HepG2 (cell line): ENCODE measurements at regions not wholly inside any gene's neighbourhood (a gene's known extent, or its start where the extent isn't known, plus 50 kb on each side); places are given as distances from the start of the nearest gene placed in this dataset.

Experiments
- ATAC-seq: fragments of 200-7000 bp; cut with Tn5 transposase; 3 replicates; pipeline ENCODE4 v1.9.1; 2020; ENCODE audit warnings: mild to moderate bottlenecking, moderate library complexity
- BruUV-seq: library from RNA; stranded (reverse); fragments of 400-500 nt; replicated peaks from 2 replicates; lab custom pipeline; 2021; lab: Mats Ljungman, UMichigan
- CTCF ChIA-PET: fragments of 300-600 bp; formaldehyde crosslinking; extraction: SDS; loops from one replicate; lab custom pipeline; 2021; ENCODE audit warnings: low total read pairs, inconsistent platforms, low intra/inter-chr PET ratio; lab: Yijun Ruan, JAX
- POLR2A ChIA-PET: fragments of 350-600 bp; sonication (Branson Sonifier 250); formaldehyde crosslinking; loops from one replicate; lab custom pipeline; 2020; ENCODE audit warnings: antibody characterized with exemption, inconsistent platforms; lab: Yijun Ruan, JAX
- DNase-seq: peaks from one replicate; pipeline ENCODE4 v3.0.0-alpha.2; 2015; ENCODE audit warnings: low spot score
- FAIRE-seq: peaks from 3 replicates; lab custom pipeline; 2011; peaks lifted over from hg19 to GRCh38; lab: Jason Lieb, UNC
- H2AFZ ChIP-seq: one replicate; pipeline ENCODE4 v1.6.1; 2011; ENCODE audit warnings: low read length, inconsistent platforms
- H3K27ac ChIP-seq: fragments of 300-600 bp; 3 replicates; pipeline ENCODE4 v1.8.0; 2011; ENCODE audit warnings: mixed run types, mild to moderate bottlenecking, mixed read lengths, low read length, inconsistent platforms; ENCODE audit not compliant: insufficient read depth; ENCODE audit errors: extremely low read length
- H3K27me3 ChIP-seq, 2 experiments: fragments of 200-600 bp in 1 of 2; 2 replicates in 1 of 2; 3 replicates in 1 of 2; pipeline versions ENCODE4 v1.6.0 to v1.8.0; 2011; ENCODE audit warnings: low read length in 2 of 2, mild to moderate bottlenecking in 2 of 2, moderate library complexity in 2 of 2, inconsistent platforms in 1 of 2; ENCODE audit not compliant: insufficient read depth in 2 of 2, control insufficient read depth in 1 of 2
- H3K36me3 ChIP-seq, 2 experiments: fragments of 200-600 bp in 1 of 2; replicated peaks in 1 of 2; 2 replicates in 1 of 2; 3 replicates in 1 of 2; pipeline versions ENCODE4 v1.5.1 to v1.8.0; 2011; ENCODE audit warnings: low read length in 2 of 2, inconsistent platforms in 1 of 2; ENCODE audit not compliant: insufficient read depth in 2 of 2, control insufficient read depth in 1 of 2
- H3K4me1 ChIP-seq: 2 replicates; pipeline ENCODE4 v1.5.1; 2012; ENCODE audit warnings: low read length, inconsistent platforms; ENCODE audit not compliant: insufficient read depth
- H3K4me2 ChIP-seq: 2 replicates; pipeline ENCODE4 v1.6.0; 2011; ENCODE audit warnings: low read depth, low read length, inconsistent platforms
- H3K4me3 ChIP-seq, 3 experiments: fragments of 200-600 bp in 1 of 3; sonication (generic), shearing (Covaris generic) in 1 of 3; replicated peaks in 1 of 3; 2 replicates each; pipeline ENCODE4 v1.5.1; 2011 to 2016; ENCODE audit warnings: low read length in 3 of 3, inconsistent platforms in 2 of 3, low read depth in 2 of 3, mild to moderate bottlenecking in 2 of 3, control low read depth in 1 of 3, mixed read lengths in 1 of 3; ENCODE audit not compliant: insufficient read depth in 1 of 3
- H3K79me2 ChIP-seq: one replicate; pipeline ENCODE4 v1.6.1; 2011; ENCODE audit warnings: low read length, inconsistent platforms; ENCODE audit not compliant: insufficient read depth
- H3K9ac ChIP-seq: 2 replicates; pipeline ENCODE4 v1.6.0; 2011; ENCODE audit warnings: mild to moderate bottlenecking, low read depth, low read length, inconsistent platforms; ENCODE audit not compliant: insufficient read depth
- H3K9me3 ChIP-seq: 2 replicates; pipeline ENCODE4 v1.5.1; 2012; ENCODE audit warnings: mild to moderate bottlenecking, low read length
- H4K20me1 ChIP-seq: 2 replicates; pipeline ENCODE4 v1.6.0; 2011; ENCODE audit warnings: inconsistent platforms, mild to moderate bottlenecking, low read length, moderate library complexity; ENCODE audit not compliant: insufficient read depth
- FOXP4 ChIP-seq: sonication (generic); formaldehyde crosslinking; IDR thresholded peaks from 2 replicates; pipeline ENCODE4 v1.4.0; 2020; ENCODE audit warnings: missing genetic modification reagents
- RBM39 ChIP-seq: fragments of 200-400 bp; formaldehyde crosslinking; IDR thresholded peaks from one replicate; pipeline ENCODE4 v1.6.1; 2018; ENCODE audit warnings: antibody characterized with exemption, mild to moderate bottlenecking, low read depth, low read length; ENCODE audit not compliant: poor library complexity, severe bottlenecking
- TIGD3 ChIP-seq: sonication (generic); formaldehyde crosslinking; IDR thresholded peaks from 2 replicates; pipeline ENCODE4 v1.5.1; 2020; ENCODE audit warnings: mild to moderate bottlenecking, missing genetic modification reagents, borderline replicate concordance
- ZMYM2 ChIP-seq: sonication (generic); formaldehyde crosslinking; IDR thresholded peaks from 2 replicates; pipeline ENCODE4 v1.8.0; 2022; ENCODE audit warnings: mild to moderate bottlenecking, missing genetic modification reagents
- ZNF225 ChIP-seq: sonication (generic); formaldehyde crosslinking; IDR thresholded peaks from 2 replicates; pipeline ENCODE4 v1.4.0; 2020; ENCODE audit warnings: mild to moderate bottlenecking, missing genetic modification reagents
- ZNF230 ChIP-seq: sonication (generic); formaldehyde crosslinking; IDR thresholded peaks from 2 replicates; pipeline ENCODE4 v1.4.0; 2020; ENCODE audit warnings: mild to moderate bottlenecking, missing genetic modification reagents
- ZNF773 ChIP-seq: sonication (generic); formaldehyde crosslinking; IDR thresholded peaks from 2 replicates; pipeline ENCODE4 v1.4.0; 2020; ENCODE audit warnings: missing genetic modification reagents, borderline replicate concordance
- WGBS: methylation state at CpG from one replicate; pipeline ENCODE4 v1.1.6; 2017; ENCODE audit warnings: low lambda C conversion rate; 5-methylcytosine and 5-hydroxymethylcytosine counted together
- in situ Hi-C: cut with HindIII; loops from 2 replicates; pipeline ENCODE4 v1.10.0; 2017; ENCODE audit warnings: low pct_unique_long_range_greater_than_20kb; ENCODE audit not compliant: extremely low pct_ligation_motif_present
- intact Hi-C: fragments of 100-400 bp; cut with micrococcal nuclease; formaldehyde crosslinking; loops from one replicate; pipeline ENCODE4 v1.10.0; 2022; ENCODE audit not compliant: unreplicated experiment
- TF ChIP-seq, protein P1 (sequence below): sonication (generic); formaldehyde crosslinking; IDR thresholded peaks from 2 replicates; pipeline ENCODE4 v1.8.0; 2022; ENCODE audit warnings: missing genetic modification reagents, low read depth, mild to moderate bottlenecking, borderline replicate concordance

DNA sequence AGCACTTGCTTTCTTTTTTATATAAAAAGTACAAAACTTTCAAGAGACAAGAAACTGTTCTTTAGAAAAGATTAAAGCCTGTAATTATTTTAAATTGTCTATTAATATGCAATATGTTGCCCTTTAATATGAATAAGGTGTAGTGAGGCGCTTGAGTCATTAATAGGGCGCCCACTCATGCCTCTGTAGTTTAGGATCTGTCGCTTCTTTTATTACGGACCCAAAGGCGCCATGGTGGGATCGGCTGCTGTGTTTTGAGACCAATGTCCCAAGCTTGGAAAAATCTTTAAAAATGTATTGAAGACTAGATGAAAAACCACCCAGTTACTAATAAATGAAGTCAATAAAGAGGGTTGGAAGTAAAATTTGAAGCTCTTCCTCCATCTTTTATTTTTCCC, 259.5 kb upstream of the MEIS2 start:
- ChIA-PET CTCF (no interaction called here), POLR2A (no interaction called here)
- intact Hi-C loops (no loop called here), in situ Hi-C loops (no loop called here)
- TF ChIP-seq FOXP4 (no peak), TIGD3 (CRISPR knock-in tag) (no peak), ZNF773 (CRISPR knock-in tag) (no peak), ZNF225 (CRISPR knock-in tag) (no peak), ZNF230 (CRISPR knock-in tag) (no peak), RBM39 (no peak), ZMYM2 (no peak)
- TF ChIP-seq, protein P1, sequence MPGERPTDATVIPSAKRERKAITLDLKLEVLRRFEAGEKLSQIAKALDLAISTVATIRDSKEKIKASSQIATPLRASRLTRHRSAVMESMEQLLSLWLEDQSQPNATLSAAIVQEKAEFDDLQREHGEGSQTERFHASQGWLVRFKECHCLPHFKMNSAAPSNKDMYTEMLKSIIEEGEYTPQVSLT (CRISPR knock-in tag), result no peak
- Histone ChIP-seq H4K20me1 (no peaks in the 10 kb centered on the region), H3K4me2 (no peak overlapping the region), H3K9ac (no peak overlapping the region), H3K4me3 (no peak overlapping the region), H3K4me1 (no peaks in the 10 kb centered on the region), H3K27ac (no peak overlapping the region), H3K36me3 (no peaks in the 10 kb centered on the region), H3K9me3 (no peaks in the 10 kb centered on the region), H3K79me2 (no peaks in the 10 kb centered on the region), H2AFZ (no peak overlapping the region), H3K27me3 (no peaks in the 10 kb centered on the region; a peak in 1 of 5 replicates)
- DNase-seq, result no peak
- WGBS, result 46% methylated on average over 6 of the region's 6 CpGs
- BruUV-seq, result no TSS peak
- ATAC-seq, result no peak
- FAIRE-seq, result no peak
